Common myeloid progenitor, CD34-positive (primary cell): ENCODE measurements at regions not wholly inside any gene's neighbourhood (a gene's known extent, or its start where the extent isn't known, plus 50 kb on each side); places are given as distances from the start of the nearest gene placed in this dataset.
"Not testable (repeated sequence)": the region's sequence is repeated elsewhere in the genome, so short reads cannot be mapped to it uniquely, and the experiment has no call there.

ENCODE experiments used
- CTCF ChIA-PET: fragments of 350-600 bp; sonication (Branson Sonifier 250); formaldehyde crosslinking; loops from one replicate; lab custom pipeline; 2021; ENCODE audit warnings: antibody characterized with exemption; lab: Charles Lee
- POLR2A ChIA-PET: fragments of 350-600 bp; sonication (Branson Sonifier 250); formaldehyde crosslinking; loops from one replicate; lab custom pipeline; 2021; ENCODE audit warnings: antibody characterized with exemption; lab: Charles Lee
- DNase-seq, 3 donors: peaks; one replicate each; pipeline versions ENCODE4 v3.0.0 to v3.0.0-alpha.2; 2013
- H3K27ac ChIP-seq, 2 experiments: 1 replicate in 1 of 2; 2 replicates in 1 of 2; pipeline ENCODE4 v1.7.0; 2013; ENCODE audit warnings: inconsistent platforms in 2 of 2, low read length in 2 of 2, mild to moderate bottlenecking in 2 of 2, low read depth in 1 of 2, moderate library complexity in 1 of 2; ENCODE audit not compliant: severe bottlenecking in 2 of 2, insufficient read depth in 1 of 2, poor library complexity in 1 of 2
- H3K27me3 ChIP-seq, 5 experiments: replicated peaks in 2 of 5; 1 replicate in 3 of 5; 2 replicates in 2 of 5; pipeline versions ENCODE4 v1.6.1 to v1.7.0; 2013; ENCODE audit warnings: low read length in 4 of 5, mild to moderate bottlenecking in 2 of 5, moderate library complexity in 2 of 5, inconsistent platforms in 1 of 5; ENCODE audit not compliant: insufficient read depth in 5 of 5, control insufficient read depth in 4 of 5
- H3K36me3 ChIP-seq, 4 experiments: 1 replicate in 2 of 4; 2 replicates in 2 of 4; pipeline versions ENCODE4 v1.6.1 to v1.7.0; 2013; ENCODE audit warnings: low read length in 3 of 4, control low read depth in 1 of 4, mild to moderate bottlenecking in 1 of 4; ENCODE audit not compliant: control insufficient read depth in 4 of 4, insufficient read depth in 4 of 4
- H3K4me1 ChIP-seq, 4 experiments: 1 replicate in 3 of 4; 2 replicates in 1 of 4; pipeline versions ENCODE4 v1.6.1 to v1.7.1; 2013; ENCODE audit warnings: low read length in 3 of 4, mild to moderate bottlenecking in 3 of 4, control low read depth in 1 of 4, inconsistent platforms in 1 of 4, moderate library complexity in 1 of 4; ENCODE audit not compliant: control insufficient read depth in 4 of 4, insufficient read depth in 4 of 4; ENCODE audit errors: control extremely low read depth in 1 of 4
- H3K4me3 ChIP-seq, 7 experiments: 1 replicate in 4 of 7; 2 replicates in 3 of 7; pipeline versions ENCODE4 v1.5.1 to v1.7.0; 2013; ENCODE audit warnings: mild to moderate bottlenecking in 7 of 7, low read length in 6 of 7, moderate library complexity in 6 of 7, inconsistent platforms in 2 of 7, low read depth in 2 of 7, control low read depth in 1 of 7; ENCODE audit not compliant: insufficient read depth in 4 of 7, control insufficient read depth in 1 of 7; ENCODE audit errors: extremely low read depth in 1 of 7
- H3K9me3 ChIP-seq, 5 experiments: 1 replicate in 4 of 5; 2 replicates in 1 of 5; pipeline versions ENCODE4 v1.6.1 to v1.7.1; 2013; ENCODE audit warnings: low read length in 4 of 5, mild to moderate bottlenecking in 2 of 5, inconsistent platforms in 1 of 5, low read depth in 1 of 5, moderate library complexity in 1 of 5; ENCODE audit not compliant: control insufficient read depth in 4 of 5, insufficient read depth in 2 of 5; ENCODE audit errors: control extremely low read depth in 1 of 5
- WGBS: methylation state at CpG from one replicate; pipeline ENCODE4 v1.1.5; 2013; ENCODE audit not compliant: insufficient coverage; 5-methylcytosine and 5-hydroxymethylcytosine counted together

- POLR2A ChIA-PET: no interaction called here
- no peak for DNase-seq
- WGBS: no CpG with 5 or more reads among the region's 1 CpG
- CTCF ChIA-PET: no interaction called here
- Histone ChIP-seq H3K9me3 (peaks cover 0 to 10% (median 6%) of the 10 kb centered on the region in 5 experiments), H3K27me3 (no peaks in the 10 kb centered on the region), H3K27ac (no peak overlapping the region), H3K4me1 (no peaks in the 10 kb centered on the region), H3K4me3 (no peak overlapping the region), H3K36me3 (no peaks in the 10 kb centered on the region)
Measured at GRCh38 chr7:138247081-138247480, 170.8 kb downstream of the AKR1D1 start.

- WGBS: 90% methylated on average over 8 of the region's 9 CpGs
- H3K27me3 ChIP-seq: no peaks in the 10 kb centered on the region
- H3K36me3 ChIP-seq: no peaks in the 10 kb centered on the region
- POLR2A ChIA-PET: no interaction called here
- peaks cover 0 to 10% (median 6%) of the 10 kb centered on the region in 5 experiments for H3K9me3 ChIP-seq
- H3K4me3 ChIP-seq: no peak overlapping the region
- H3K4me1 ChIP-seq: no peaks in the 10 kb centered on the region
- no peak for DNase-seq
- CTCF ChIA-PET: interaction anchor here (1.3 to 1.5 kb wide), 2 partner anchors 9 to 12 kb away, joined by 3 read pairs; no protein-coding TSS in a partner anchor
- H3K27ac ChIP-seq: no peak overlapping the region
Measured at GRCh38 chr7:138247568-138248333, 171.5 kb downstream of the AKR1D1 start.

- Histone ChIP-seq H3K27ac (no peak overlapping the region), H3K4me1 (no peaks in the 10 kb centered on the region), H3K27me3 (no peaks in the 10 kb centered on the region), H3K4me3 (no peak overlapping the region), H3K9me3 (peaks cover 0 to 15% (median 7%) of the 10 kb centered on the region in 5 experiments), H3K36me3 (no peaks in the 10 kb centered on the region)
- POLR2A ChIA-PET: no interaction called here
- CTCF ChIA-PET: interaction anchor here (1.3 to 1.5 kb wide), 2 partner anchors 9 to 11 kb away, joined by 3 read pairs; no protein-coding TSS in a partner anchor
- DNase-seq: no peak
Measured at GRCh38 chr7:138248609-138249008, 172.3 kb downstream of the AKR1D1 start.

GRCh38 chr7:138249975-138250374, 173.7 kb downstream of the AKR1D1 start:
- POLR2A ChIA-PET: no interaction called here

GRCh38 chr7:138252666-138253065, 176.4 kb downstream of the AKR1D1 start:
- H3K4me3 ChIP-seq, DNase-seq, H3K27ac ChIP-seq, H3K4me1 ChIP-seq, H3K27me3 ChIP-seq, CTCF ChIA-PET, POLR2A ChIA-PET, H3K36me3 ChIP-seq: not testable (repeated sequence)
- WGBS: 100% methylated on average over 5 of the region's 5 CpGs
- H3K9me3 ChIP-seq: peaks cover 0 to 27% (median 13%) of the 10 kb centered on the region in 5 experiments

More at GRCh38 chr7:138249975-138250374, 173.7 kb downstream of the AKR1D1 start:
- Histone ChIP-seq H3K36me3 (no peaks in the 10 kb centered on the region), H3K9me3 (peaks cover 0 to 27% (median 10%) of the 10 kb centered on the region in 5 experiments), H3K27ac (no peak overlapping the region), H3K4me3 (no peak overlapping the region), H3K27me3 (no peaks in the 10 kb centered on the region), H3K4me1 (no peaks in the 10 kb centered on the region)
- DNase-seq: no peak
- 95% methylated on average over 4 of the region's 4 CpGs for WGBS
- CTCF ChIA-PET: no interaction called here

GRCh38 chr7:138254444-138254843, 178.2 kb downstream of the AKR1D1 start:
- H3K4me1 ChIP-seq: peaks cover 2 to 21% (median 14%) of the 10 kb centered on the region in 4 experiments
- H3K9me3 ChIP-seq: peaks cover 0 to 22% (median 8%) of the 10 kb centered on the region in 5 experiments
- H3K27ac ChIP-seq: no peak overlapping the region
- no peaks in the 10 kb centered on the region for H3K36me3 ChIP-seq
- POLR2A ChIA-PET: no interaction called here
- H3K27me3 ChIP-seq: no peaks in the 10 kb centered on the region
- CTCF ChIA-PET: interaction anchor here (1.0 kb wide), 1 partner anchor 20 kb away, joined by 3 read pairs; no protein-coding TSS in a partner anchor
- DNase-seq: no peak
- WGBS: 87% methylated on average over 5 of the region's 5 CpGs
- no peak overlapping the region for H3K4me3 ChIP-seq
